ENCODE measurements at regions not wholly inside any gene's neighbourhood (a gene's known extent, or its start where the extent isn't known, plus 50 kb on each side); places are given as distances from the start of the nearest gene placed in this dataset.

DNA sequence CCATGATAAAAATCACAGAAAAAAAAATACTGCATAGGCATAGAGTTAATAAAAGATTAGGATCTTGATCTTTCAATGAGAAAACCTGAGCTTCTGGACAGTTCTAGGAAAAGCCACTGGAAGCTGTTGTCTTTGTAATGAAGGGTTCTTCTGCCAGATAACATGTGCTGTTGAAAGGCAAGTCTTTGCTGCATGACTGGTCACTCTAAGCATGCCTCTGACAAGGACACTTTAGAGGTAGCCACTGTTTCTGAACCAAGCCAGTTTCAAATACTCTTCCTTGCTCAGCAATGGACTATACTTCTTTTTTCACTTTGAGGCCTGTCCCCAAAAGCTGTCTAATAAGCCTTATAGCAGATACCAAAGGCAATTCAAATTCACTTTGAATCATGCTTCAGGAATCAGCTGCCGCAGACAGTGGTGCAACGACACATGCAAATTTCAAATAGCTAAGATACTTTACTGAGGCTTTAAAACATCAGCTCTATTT lies 70.2 kb downstream of the BTG1 start:
- Histone ChIP-seq H3K9me2 (ENCODE audit: insufficient read depth, low read length) (no peaks in the 10 kb centered on the region), H3K36me3 (ENCODE audit: insufficient read depth, low read length) (no peaks in the 10 kb centered on the region), H3K4me3 (ENCODE audit: low read depth, low read length, poor library complexity, severe bottlenecking) (no peak overlapping the region), H3K9me3 (ENCODE audit: low read length) (no peaks in the 10 kb centered on the region), H3K4me1 (ENCODE audit: insufficient read depth, low read length, poor library complexity, severe bottlenecking) (peaks cover 32% of the 10 kb centered on the region), H3K79me2 (ENCODE audit: insufficient read depth, low read depth, low read length) (no peaks in the 10 kb centered on the region), H3K4me2 (ENCODE audit: low read length) (peak overlapping the region; percentile 7), H4K20me1 (ENCODE audit: insufficient read depth, low read length) (no peaks in the 10 kb centered on the region), H2AFZ (ENCODE audit: low read length) (no peak overlapping the region), H3K27ac (ENCODE audit: low read depth, low read length, poor library complexity, severe bottlenecking) (no peak overlapping the region)
- intact Hi-C loops (cut with micrococcal nuclease; ENCODE audit: unreplicated experiment) = no loop called here
- no TSS peak for BruUV-seq (replicated peaks)
- TF ChIP-seq EZH2phosphoT487 (IDR thresholded peaks at IDR 0.05; ENCODE audit: borderline replicate concordance, low read depth, low read length) (no peak), CTCF (conservative IDR thresholded peaks at IDR 0.05; ENCODE audit: low read length) (no peak)
- no peak for DNase-seq (ENCODE audit: low spot score)
- ChIA-PET CTCF (ENCODE audit: unreplicated experiment) (interaction anchor here (1.0 kb wide), 1 partner anchor 12 kb away, joined by 3 read pairs; no protein-coding TSS in a partner anchor), POLR2A (interaction anchor here (0.7 to 2.0 kb wide), 8 partner anchors 9 to 256 kb away, joined by 3 to 12 read pairs (median 4); partner anchors contain the start of gene BTG1)

GRCh38 chr12:92074889-92075288 lies 70.8 kb downstream of the BTG1 start:
- H3K4me3 ChIP-seq (ENCODE audit: low read depth, low read length, poor library complexity, severe bottlenecking) = no peak overlapping the region
- TF ChIP-seq CTCF (conservative IDR thresholded peaks at IDR 0.05; ENCODE audit: low read length) (no peak), EZH2phosphoT487 (IDR thresholded peaks at IDR 0.05; ENCODE audit: borderline replicate concordance, low read depth, low read length) (no peak)
- BruUV-seq (replicated peaks) = no TSS peak
- no peaks in the 10 kb centered on the region for H3K9me3 ChIP-seq (ENCODE audit: low read length)
- H3K9me2 ChIP-seq (ENCODE audit: insufficient read depth, low read length) = no peaks in the 10 kb centered on the region
- ChIA-PET CTCF (ENCODE audit: unreplicated experiment) (interaction anchor here (0.6 kb wide), 1 partner anchor 15 kb away, joined by 3 read pairs; no protein-coding TSS in a partner anchor), POLR2A (interaction anchor here (0.7 to 2.0 kb wide), 8 partner anchors 8 to 565 kb away, joined by 3 to 12 read pairs (median 4); partner anchors contain the start of gene BTG1)
- intact Hi-C loops (cut with micrococcal nuclease; ENCODE audit: unreplicated experiment) = no loop called here
- H3K79me2 ChIP-seq (ENCODE audit: insufficient read depth, low read depth, low read length) = no peaks in the 10 kb centered on the region
- H3K27ac ChIP-seq (ENCODE audit: low read depth, low read length, poor library complexity, severe bottlenecking) = no peak overlapping the region
- H3K4me1 ChIP-seq (ENCODE audit: insufficient read depth, low read length, poor library complexity, severe bottlenecking) = peaks cover 28% of the 10 kb centered on the region
- H4K20me1 ChIP-seq (ENCODE audit: insufficient read depth, low read length) = no peaks in the 10 kb centered on the region
- DNase-seq (ENCODE audit: low spot score) = no peak
- H3K36me3 ChIP-seq (ENCODE audit: insufficient read depth, low read length) = no peaks in the 10 kb centered on the region
- no peak overlapping the region for H2AFZ ChIP-seq (ENCODE audit: low read length)
- 0 out of 2 replicates have a peak overlapping the region, but pooled peaks have one; percentile 7 for H3K4me2 ChIP-seq (ENCODE audit: low read length)

GRCh38 chr12:92073094-92073493 lies 72.6 kb downstream of the BTG1 start:
- no peaks in the 10 kb centered on the region for H3K79me2 ChIP-seq (ENCODE audit: insufficient read depth, low read depth, low read length)
- intact Hi-C loops (cut with micrococcal nuclease; ENCODE audit: unreplicated experiment) = no loop called here
- TF ChIP-seq EZH2phosphoT487 (IDR thresholded peaks at IDR 0.05; ENCODE audit: borderline replicate concordance, low read depth, low read length) (no peak), CTCF (conservative IDR thresholded peaks at IDR 0.05; ENCODE audit: low read length) (no peak)
- H2AFZ ChIP-seq (ENCODE audit: low read length) = no peak overlapping the region
- CTCF ChIA-PET (ENCODE audit: unreplicated experiment) = no interaction called here
- H3K4me2 ChIP-seq (ENCODE audit: low read length) = no peak overlapping the region
- peaks cover 31% of the 10 kb centered on the region for H3K4me1 ChIP-seq (ENCODE audit: insufficient read depth, low read length, poor library complexity, severe bottlenecking)
- H3K4me3 ChIP-seq (ENCODE audit: low read depth, low read length, poor library complexity, severe bottlenecking) = no peak overlapping the region
- DNase-seq (ENCODE audit: low spot score) = no peak
- no peaks in the 10 kb centered on the region for H3K9me3 ChIP-seq (ENCODE audit: low read length)
- POLR2A ChIA-PET = no interaction called here
- no peaks in the 10 kb centered on the region for H3K36me3 ChIP-seq (ENCODE audit: insufficient read depth, low read length)
- no peaks in the 10 kb centered on the region for H3K9me2 ChIP-seq (ENCODE audit: insufficient read depth, low read length)
- no peaks in the 10 kb centered on the region for H4K20me1 ChIP-seq (ENCODE audit: insufficient read depth, low read length)
- no TSS peak for BruUV-seq (replicated peaks)
- no peak overlapping the region for H3K27ac ChIP-seq (ENCODE audit: low read depth, low read length, poor library complexity, severe bottlenecking)
